ENCODE measurements at regions not wholly inside any gene's neighbourhood (a gene's known extent, or its start where the extent isn't known, plus 50 kb on each side); places are given as distances from the start of the nearest gene placed in this dataset.
"Not testable (repeated sequence)": the region's sequence is repeated elsewhere in the genome, so short reads cannot be mapped to it uniquely, and the experiment has no call there.

DNA sequence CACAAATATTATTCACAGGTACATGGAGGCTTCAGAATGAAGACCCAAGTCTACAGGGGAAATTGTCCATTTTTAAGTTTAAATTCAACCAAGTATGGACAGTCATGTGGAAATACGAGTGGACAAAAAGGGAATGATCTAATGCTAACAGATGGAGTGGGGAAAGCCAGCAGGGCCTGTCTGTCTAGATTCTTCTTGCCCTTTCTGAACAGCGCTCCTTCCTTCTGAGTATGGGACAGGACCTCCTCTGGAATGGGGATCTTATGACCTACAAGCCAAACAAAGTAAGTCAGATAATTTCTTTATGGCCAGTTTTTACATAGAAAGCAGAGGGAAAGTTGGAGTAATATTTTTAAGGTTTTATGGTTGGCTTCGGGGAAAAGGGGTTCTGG lies 119.8 kb upstream of the NEK6 start:
- 91% methylated on average over 3 of the region's 3 CpGs for WGBS

DNA sequence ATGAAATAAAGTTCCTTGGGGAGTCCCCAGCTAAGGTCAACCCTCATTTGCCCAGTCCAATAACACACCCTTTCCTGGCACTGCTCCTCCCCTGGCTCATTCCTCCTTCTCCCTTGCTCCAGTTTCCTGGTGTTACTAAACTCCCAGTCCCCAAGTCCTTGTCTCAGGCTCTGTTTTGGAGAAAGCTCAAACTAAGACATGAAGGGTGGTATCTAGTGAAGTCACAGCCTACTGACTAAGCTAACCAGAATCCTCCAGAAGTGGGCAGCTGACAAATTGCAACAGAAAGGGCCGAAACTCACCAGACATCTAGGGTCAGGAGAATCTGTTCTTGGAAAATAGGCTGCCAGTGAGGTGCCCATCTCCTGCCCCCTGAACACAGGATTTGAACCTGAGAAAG lies 118.7 kb upstream of the NEK6 start:
- Histone ChIP-seq H3K27me3 (ENCODE audit: control insufficient read depth, insufficient read depth) (no peaks in the 10 kb centered on the region), H3K9me3 (ENCODE audit: control insufficient read depth, low read length) (no peaks in the 10 kb centered on the region), H3K4me1 (ENCODE audit: control insufficient read depth, insufficient read depth, low read length) (no peaks in the 10 kb centered on the region), H3K4me3 (ENCODE audit: low read length) (no peak overlapping the region), H3K27ac (ENCODE audit: low read length) (no peak overlapping the region)
- ATAC-seq (peak; percentile 36 to 47), DNase-seq (peak in 1 of 3 donors; percentile 39)
- intact Hi-C loops (cut with DNase I): no loop called here
- 86% methylated on average over 1 of the region's 1 CpG for WGBS

More for the DNA sequence above, 119.8 kb upstream of the NEK6 start:
- Histone ChIP-seq H3K4me3 (ENCODE audit: low read length) (no peak overlapping the region), H3K27me3 (ENCODE audit: control insufficient read depth, insufficient read depth) (no peaks in the 10 kb centered on the region), H3K4me1 (ENCODE audit: control insufficient read depth, insufficient read depth, low read length) (no peaks in the 10 kb centered on the region), H3K9me3 (ENCODE audit: control insufficient read depth, low read length) (no peaks in the 10 kb centered on the region), H3K27ac (ENCODE audit: low read length) (no peak overlapping the region)
- intact Hi-C loops (cut with DNase I): no loop called here
- DNase-seq (no peak), ATAC-seq (no peak)

DNA sequence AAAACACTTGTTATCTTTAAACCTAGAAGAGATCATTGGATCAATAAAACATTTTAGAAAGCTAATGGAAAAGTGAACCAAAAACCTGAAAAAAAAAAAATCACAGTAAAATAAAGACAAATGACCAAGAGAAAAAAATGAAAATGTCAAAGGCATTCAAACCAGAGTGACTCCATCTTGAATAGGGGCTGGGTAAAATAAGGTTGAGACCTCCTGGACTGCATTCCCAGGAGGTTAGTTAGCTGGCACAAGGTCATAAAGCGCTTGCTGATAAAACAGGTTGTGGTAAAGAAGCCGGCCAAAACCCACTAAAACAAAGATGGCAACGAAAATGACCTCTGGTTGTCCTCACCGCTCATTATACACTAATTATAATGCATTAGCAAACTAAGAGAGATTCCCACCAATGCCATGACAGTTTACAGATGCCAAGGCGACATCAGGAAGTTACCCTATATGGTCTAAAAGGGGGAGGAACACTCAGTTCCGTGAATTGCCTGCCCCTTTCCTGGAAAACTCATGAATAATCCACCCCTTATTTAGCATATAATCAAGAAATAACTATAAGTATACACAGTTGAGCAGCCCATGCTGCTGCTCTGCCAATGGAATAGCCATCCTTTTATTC lies 116.7 kb upstream of the NEK6 start:
- Histone ChIP-seq H3K9me3 (ENCODE audit: control insufficient read depth, low read length) (no peaks in the 10 kb centered on the region), H3K27ac (ENCODE audit: low read length) (no peak overlapping the region), H3K4me1 (ENCODE audit: control insufficient read depth, insufficient read depth, low read length) (no peaks in the 10 kb centered on the region), H3K27me3 (ENCODE audit: control insufficient read depth, insufficient read depth) (no peaks in the 10 kb centered on the region), H3K4me3 (ENCODE audit: low read length) (no peak overlapping the region)
- intact Hi-C loops (cut with DNase I): no loop called here
- no peak for ATAC-seq
- no peak for DNase-seq
- 79% methylated on average over 6 of the region's 6 CpGs for WGBS

DNA sequence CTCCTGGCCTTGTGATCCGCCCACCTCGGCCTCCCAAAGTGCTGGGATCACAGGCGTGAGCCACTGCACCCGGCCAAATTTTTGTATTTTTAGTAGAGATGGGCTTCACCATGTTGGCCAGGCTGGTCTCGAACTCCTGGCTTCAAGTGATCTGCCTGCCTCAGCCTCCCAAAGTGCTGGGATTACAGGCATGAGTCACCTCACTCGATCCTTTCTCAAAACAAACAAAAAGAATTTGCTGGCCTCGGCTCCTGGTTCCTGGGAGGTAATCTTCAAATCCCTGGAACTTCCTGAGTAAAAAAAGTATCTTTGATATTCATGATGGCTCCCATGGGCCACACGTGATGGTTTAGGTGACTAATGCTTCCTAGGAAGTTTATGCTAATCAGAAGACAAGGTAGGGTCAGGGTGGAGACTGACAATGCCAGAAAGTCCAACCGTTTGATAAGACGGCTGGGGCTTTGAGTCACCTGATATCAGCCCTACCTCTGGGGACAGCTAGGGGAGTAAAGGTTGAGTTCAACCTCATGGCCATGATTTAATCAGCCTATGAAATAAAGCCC lies 113.1 kb upstream of the NEK6 start:
- H3K4me3 ChIP-seq (ENCODE audit: low read length); H3K27ac ChIP-seq (ENCODE audit: low read length); H3K9me3 ChIP-seq (ENCODE audit: control insufficient read depth, low read length); intact Hi-C loops (cut with DNase I); H3K27me3 ChIP-seq (ENCODE audit: control insufficient read depth, insufficient read depth); H3K4me1 ChIP-seq (ENCODE audit: control insufficient read depth, insufficient read depth, low read length); DNase-seq: not testable (repeated sequence)
- WGBS: 61% methylated on average over 10 of the region's 10 CpGs
- ATAC-seq: peak in 1 of 2 donors; percentile 86

DNA sequence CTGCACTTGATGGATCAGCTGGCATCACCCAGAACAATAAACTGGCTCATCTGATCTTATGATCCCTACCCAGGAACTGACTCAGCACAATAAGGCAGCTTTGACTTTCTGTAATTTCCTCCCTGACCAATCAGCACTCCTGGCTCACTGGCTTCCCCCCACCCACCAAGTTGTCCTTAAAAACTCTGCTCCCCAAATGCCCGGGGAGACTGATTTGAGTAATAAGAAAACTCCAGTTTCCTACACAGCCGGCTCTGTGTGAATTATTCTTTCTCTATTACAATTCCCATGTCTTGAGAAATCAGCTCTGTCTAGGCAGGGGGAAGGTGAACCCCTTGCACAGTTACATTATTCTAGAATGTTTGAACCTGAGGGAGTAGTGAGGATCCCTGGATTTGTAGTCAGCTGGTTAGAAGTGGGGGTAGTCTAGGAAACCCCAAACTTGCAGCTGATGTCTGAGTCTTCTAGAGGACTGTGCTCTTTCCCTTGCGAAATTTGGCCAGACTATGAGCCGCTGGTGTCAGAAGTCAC lies 111.7 kb upstream of the NEK6 start:
- no peak for DNase-seq
- no peaks in the 10 kb centered on the region for H3K27me3 ChIP-seq (ENCODE audit: control insufficient read depth, insufficient read depth)
- H3K9me3 ChIP-seq (ENCODE audit: control insufficient read depth, low read length): no peaks in the 10 kb centered on the region
- no peak overlapping the region for H3K4me3 ChIP-seq (ENCODE audit: low read length)
- ATAC-seq: no peak
- intact Hi-C loops (cut with DNase I): no loop called here
- no peak overlapping the region for H3K27ac ChIP-seq (ENCODE audit: low read length)
- no peaks in the 10 kb centered on the region for H3K4me1 ChIP-seq (ENCODE audit: control insufficient read depth, insufficient read depth, low read length)
- 80% methylated on average over 4 of the region's 4 CpGs for WGBS

DNA sequence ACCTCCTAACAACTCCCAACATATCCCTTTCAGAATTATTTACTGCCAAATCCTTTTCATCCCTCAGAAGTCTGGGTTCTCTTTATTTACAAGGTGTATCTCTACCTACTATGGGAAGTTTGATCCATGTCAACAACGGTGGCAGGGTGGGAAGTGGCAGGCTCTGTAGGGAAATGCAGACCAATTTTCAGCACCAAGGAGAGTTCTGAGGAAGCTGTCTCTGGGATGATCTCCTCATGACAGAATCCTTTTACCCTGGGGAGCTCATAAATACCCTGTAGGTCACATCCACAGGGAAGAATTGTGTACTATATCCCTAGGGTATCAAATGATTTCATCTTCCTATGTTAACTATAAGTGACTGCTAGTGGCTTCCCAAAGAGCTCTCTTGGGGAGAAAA lies 107.8 kb upstream of the NEK6 start:
- H3K9me3 ChIP-seq (ENCODE audit: control insufficient read depth, low read length): no peaks in the 10 kb centered on the region
- no peak overlapping the region for H3K27ac ChIP-seq (ENCODE audit: low read length)
- ATAC-seq: no peak
- H3K4me3 ChIP-seq (ENCODE audit: low read length): no peak overlapping the region
- DNase-seq: no peak
- 42% methylated on average over 1 of the region's 1 CpG for WGBS
- no peaks in the 10 kb centered on the region for H3K27me3 ChIP-seq (ENCODE audit: control insufficient read depth, insufficient read depth)
- intact Hi-C loops (cut with DNase I): no loop called here
- H3K4me1 ChIP-seq (ENCODE audit: control insufficient read depth, insufficient read depth, low read length): no peaks in the 10 kb centered on the region

DNA sequence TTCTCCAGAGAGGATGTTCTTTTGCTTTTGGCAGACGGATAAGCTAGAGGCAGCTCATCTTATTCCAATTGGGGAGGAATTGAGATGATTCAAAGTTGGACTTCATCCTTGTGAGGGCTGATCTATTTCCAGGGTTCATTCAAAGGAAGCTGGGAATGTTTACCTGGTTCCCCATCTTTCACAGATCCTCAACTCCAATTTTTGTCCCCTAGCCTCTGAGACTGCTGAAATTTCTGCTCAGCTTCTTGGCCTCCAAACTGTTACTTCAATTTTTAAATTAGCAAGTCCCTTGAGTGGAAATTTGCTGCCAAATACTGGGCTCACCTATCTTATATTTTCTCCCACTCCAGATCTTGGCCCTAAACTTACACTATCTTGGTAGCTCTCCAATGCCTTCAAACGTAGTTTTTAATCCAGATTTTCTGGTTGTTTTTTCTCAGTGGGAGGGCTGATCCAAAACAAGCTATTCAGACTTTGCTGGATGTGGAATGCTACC lies 93.9 kb upstream of the NEK6 start:
- no peak for DNase-seq
- intact Hi-C loops (cut with DNase I): no loop called here
- Histone ChIP-seq H3K27ac (ENCODE audit: low read length) (no peak overlapping the region), H3K4me3 (ENCODE audit: low read length) (no peak overlapping the region), H3K9me3 (ENCODE audit: control insufficient read depth, low read length) (no peaks in the 10 kb centered on the region), H3K4me1 (ENCODE audit: control insufficient read depth, insufficient read depth, low read length) (peaks cover 2% of the 10 kb centered on the region), H3K27me3 (ENCODE audit: control insufficient read depth, insufficient read depth) (no peaks in the 10 kb centered on the region)
- peak in 1 of 2 donors; percentile 71 for ATAC-seq
- WGBS: 41% methylated on average over 2 of the region's 2 CpGs

DNA sequence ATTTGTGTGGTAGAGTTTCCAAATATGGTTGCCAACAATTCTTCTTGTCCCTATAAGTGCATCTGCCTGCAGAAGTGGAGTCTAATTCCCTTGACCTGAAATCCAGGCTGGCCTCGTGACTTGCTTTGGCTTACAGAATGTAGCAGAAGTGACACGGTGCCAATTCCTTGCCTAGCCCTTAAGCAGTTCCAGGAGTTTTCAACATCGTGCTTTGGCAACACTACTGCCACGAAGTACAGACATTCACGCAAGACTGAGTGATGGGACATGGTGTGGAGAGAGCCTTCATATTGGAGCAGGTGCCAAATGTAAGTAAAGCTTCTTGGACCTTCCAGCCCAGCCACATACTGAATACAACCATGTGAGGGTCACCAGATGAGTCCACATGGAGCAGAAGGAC lies 92.9 kb upstream of the NEK6 start:
- H3K27ac ChIP-seq (ENCODE audit: low read length): no peak overlapping the region
- peak; percentile 65 to 90 for ATAC-seq

DNA sequence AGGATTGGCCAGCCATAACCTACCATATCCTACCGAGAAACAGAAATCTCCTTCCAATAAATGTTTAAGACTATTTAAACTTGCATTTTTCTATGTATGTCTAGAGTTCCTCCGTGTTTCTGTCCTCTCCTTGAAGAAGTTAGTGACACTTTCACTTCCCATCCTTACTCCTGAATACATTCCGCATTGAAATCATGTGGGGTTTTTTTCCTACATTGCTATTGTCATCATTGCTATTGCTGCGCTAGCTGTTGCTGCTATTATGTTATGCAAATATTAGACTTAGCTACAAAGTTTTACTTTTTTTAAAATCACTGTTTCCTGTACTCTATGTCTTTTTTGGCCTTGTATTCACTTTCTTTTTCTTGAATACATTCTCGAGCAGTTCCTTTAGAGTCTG lies 83.3 kb upstream of the NEK6 start:
- intact Hi-C loops (cut with DNase I): no loop called here
- Histone ChIP-seq H3K27ac (ENCODE audit: low read length) (no peak overlapping the region), H3K27me3 (ENCODE audit: control insufficient read depth, insufficient read depth) (no peaks in the 10 kb centered on the region), H3K9me3 (ENCODE audit: control insufficient read depth, low read length) (no peaks in the 10 kb centered on the region), H3K4me3 (ENCODE audit: low read length) (no peak overlapping the region), H3K4me1 (ENCODE audit: control insufficient read depth, insufficient read depth, low read length) (no peaks in the 10 kb centered on the region)
- WGBS: 78% methylated on average over 5 of the region's 5 CpGs
- ATAC-seq (no peak), DNase-seq (no peak)

More for the DNA sequence above, 92.9 kb upstream of the NEK6 start:
- Histone ChIP-seq H3K9me3 (ENCODE audit: control insufficient read depth, low read length) (no peaks in the 10 kb centered on the region), H3K4me1 (ENCODE audit: control insufficient read depth, insufficient read depth, low read length) (peaks cover 2% of the 10 kb centered on the region), H3K4me3 (ENCODE audit: low read length) (no peak overlapping the region), H3K27me3 (ENCODE audit: control insufficient read depth, insufficient read depth) (no peaks in the 10 kb centered on the region)
- intact Hi-C loops (cut with DNase I): no loop called here
- peak; percentile 53 to 86 (median 60) for DNase-seq
- whole genome bisulfite sequencing: 55% methylated on average over 5 of the region's 5 CpGs

DNA sequence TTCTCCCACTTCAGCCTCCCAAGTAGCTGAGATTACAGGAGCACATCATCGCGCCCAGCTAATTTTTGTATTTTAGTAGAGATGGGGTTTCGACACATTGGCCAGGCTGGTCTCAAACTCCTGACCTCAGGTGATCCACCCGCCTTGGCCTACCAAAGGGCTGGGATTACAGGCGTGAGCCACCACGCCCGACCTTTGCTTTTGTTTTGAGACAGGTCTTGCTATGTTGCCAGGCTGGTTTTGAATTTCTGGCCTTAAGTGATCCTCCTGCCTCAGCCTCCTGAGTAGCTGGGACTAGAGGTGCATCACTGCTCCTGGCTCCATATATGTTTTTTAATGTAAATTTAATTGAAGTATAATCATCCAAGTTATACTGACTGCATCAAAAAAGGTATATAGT lies 80.2 kb upstream of the NEK6 start:
- H3K4me1 ChIP-seq (ENCODE audit: control insufficient read depth, insufficient read depth, low read length); ATAC-seq; DNase-seq; H3K4me3 ChIP-seq (ENCODE audit: low read length); H3K27ac ChIP-seq (ENCODE audit: low read length); H3K9me3 ChIP-seq (ENCODE audit: control insufficient read depth, low read length); intact Hi-C loops (cut with DNase I); H3K27me3 ChIP-seq (ENCODE audit: control insufficient read depth, insufficient read depth): not testable (repeated sequence)
- WGBS: 97% methylated on average over 7 of the region's 7 CpGs

DNA sequence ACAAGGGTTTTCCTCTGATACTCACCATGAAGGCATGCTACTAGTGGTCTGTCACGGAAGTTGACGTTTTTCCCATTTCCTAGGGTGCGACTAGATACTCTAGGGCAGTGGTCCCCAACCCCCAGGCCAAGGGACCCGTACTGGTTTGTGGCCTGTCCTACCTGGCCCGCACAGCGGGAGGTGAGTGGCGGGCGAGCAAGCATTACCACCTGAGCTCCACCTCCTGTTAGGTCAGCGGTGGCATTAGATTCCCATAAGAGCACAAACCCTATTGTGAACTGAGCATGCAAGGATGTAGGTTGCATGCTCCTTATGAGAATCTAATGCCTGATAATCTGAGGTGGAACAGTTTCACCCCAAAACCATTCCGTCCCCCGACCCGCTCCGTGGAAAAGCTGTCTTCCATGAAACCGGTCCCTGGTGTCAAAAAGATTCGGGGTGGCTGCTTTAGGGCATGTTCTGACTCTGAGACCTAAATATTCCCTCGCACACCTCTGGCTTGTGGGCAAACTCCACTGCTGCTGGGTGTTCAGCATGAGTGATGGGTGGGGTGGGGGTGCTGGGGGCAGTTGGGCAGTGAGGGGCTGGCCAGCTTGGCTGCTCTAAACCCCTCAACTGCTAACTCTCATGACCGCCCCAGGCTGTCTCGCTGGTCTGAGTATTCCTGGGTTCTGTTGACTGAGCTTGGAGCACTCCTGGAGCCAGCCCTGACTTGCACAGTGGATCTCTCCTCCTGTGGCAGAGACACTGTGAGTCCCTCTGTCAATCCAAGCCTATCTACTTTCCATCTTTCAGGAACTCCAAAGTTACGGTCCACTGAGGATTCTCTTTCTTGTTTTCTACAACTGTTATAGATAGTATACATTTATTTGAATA lies 78.3 kb upstream of the NEK6 start:
- no peaks in the 10 kb centered on the region for H3K27me3 ChIP-seq (ENCODE audit: control insufficient read depth, insufficient read depth)
- DNase-seq: no peak
- WGBS: 91% methylated on average over 19 of the region's 19 CpGs
- H3K4me1 ChIP-seq (ENCODE audit: control insufficient read depth, insufficient read depth, low read length): no peaks in the 10 kb centered on the region
- intact Hi-C loops (cut with DNase I): no loop called here
- ATAC-seq: no peak
- no peaks in the 10 kb centered on the region for H3K9me3 ChIP-seq (ENCODE audit: control insufficient read depth, low read length)
- H3K27ac ChIP-seq (ENCODE audit: low read length): no peak overlapping the region
- H3K4me3 ChIP-seq (ENCODE audit: low read length): no peak overlapping the region
